ENCODE measurements at regions not wholly inside any gene's neighbourhood (a gene's known extent, or its start where the extent isn't known, plus 50 kb on each side); places are given as distances from the start of the nearest gene placed in this dataset.

DNA sequence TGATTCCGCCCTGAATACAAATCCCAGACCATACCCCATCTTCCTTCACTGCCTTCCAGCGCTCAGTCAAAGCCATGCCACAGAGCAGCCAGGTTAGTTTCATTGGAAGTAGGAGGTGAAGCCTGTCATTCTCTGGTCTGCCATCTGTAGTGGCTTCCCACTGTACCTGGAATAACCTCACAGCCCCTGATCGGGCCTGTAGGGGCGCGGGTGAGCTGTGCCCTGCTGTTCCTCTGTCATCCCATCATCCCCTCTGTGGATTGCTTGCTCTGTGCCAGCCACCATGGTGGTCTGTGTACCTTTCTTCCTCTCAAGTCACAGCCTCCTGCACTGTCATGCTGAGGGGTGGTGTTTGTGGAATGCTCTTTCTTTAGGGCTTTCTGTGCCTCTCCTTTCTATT lies 155.1 kb downstream of the ZNF22 start:
- TF ChIP-seq, protein P1, sequence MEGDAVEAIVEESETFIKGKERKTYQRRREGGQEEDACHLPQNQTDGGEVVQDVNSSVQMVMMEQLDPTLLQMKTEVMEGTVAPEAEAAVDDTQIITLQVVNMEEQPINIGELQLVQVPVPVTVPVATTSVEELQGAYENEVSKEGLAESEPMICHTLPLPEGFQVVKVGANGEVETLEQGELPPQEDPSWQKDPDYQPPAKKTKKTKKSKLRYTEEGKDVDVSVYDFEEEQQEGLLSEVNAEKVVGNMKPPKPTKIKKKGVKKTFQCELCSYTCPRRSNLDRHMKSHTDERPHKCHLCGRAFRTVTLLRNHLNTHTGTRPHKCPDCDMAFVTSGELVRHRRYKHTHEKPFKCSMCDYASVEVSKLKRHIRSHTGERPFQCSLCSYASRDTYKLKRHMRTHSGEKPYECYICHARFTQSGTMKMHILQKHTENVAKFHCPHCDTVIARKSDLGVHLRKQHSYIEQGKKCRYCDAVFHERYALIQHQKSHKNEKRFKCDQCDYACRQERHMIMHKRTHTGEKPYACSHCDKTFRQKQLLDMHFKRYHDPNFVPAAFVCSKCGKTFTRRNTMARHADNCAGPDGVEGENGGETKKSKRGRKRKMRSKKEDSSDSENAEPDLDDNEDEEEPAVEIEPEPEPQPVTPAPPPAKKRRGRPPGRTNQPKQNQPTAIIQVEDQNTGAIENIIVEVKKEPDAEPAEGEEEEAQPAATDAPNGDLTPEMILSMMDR (IDR thresholded peaks at IDR 0.05): no peak
- no peak for TF ChIP-seq POLR2AphosphoS5 (IDR thresholded peaks at IDR 0.05; ENCODE audit: insufficient read depth in 1 of 2, low read depth in 1 of 2)

Measured in vagina (tissue), 2 donors.